ENCODE measurements at regions not wholly inside any gene's neighbourhood (a gene's known extent, or its start where the extent isn't known, plus 50 kb on each side); places are given as distances from the start of the nearest gene placed in this dataset.

GRCh38 chr10:85067955-85068354, 739.6 kb downstream of the CCSER2 start:
- POLR2A ChIA-PET = no interaction called here
- Mint-ChIP-seq H3K36me3 (peaks cover 15% of the 10 kb centered on the region), H3K27ac (no peak overlapping the region), H3K4me1 (no peaks in the 10 kb centered on the region), H3K27me3 (ENCODE audit: low read depth) (no peaks in the 10 kb centered on the region), H3K4me3 (no peak overlapping the region), H3K9me3 (peaks cover 62% of the 10 kb centered on the region)
- TF ChIP-seq NR1H2 (CRISPR knock-in tag; IDR thresholded peaks at IDR 0.05) = no peak
- TF ChIP-seq, protein P1, sequence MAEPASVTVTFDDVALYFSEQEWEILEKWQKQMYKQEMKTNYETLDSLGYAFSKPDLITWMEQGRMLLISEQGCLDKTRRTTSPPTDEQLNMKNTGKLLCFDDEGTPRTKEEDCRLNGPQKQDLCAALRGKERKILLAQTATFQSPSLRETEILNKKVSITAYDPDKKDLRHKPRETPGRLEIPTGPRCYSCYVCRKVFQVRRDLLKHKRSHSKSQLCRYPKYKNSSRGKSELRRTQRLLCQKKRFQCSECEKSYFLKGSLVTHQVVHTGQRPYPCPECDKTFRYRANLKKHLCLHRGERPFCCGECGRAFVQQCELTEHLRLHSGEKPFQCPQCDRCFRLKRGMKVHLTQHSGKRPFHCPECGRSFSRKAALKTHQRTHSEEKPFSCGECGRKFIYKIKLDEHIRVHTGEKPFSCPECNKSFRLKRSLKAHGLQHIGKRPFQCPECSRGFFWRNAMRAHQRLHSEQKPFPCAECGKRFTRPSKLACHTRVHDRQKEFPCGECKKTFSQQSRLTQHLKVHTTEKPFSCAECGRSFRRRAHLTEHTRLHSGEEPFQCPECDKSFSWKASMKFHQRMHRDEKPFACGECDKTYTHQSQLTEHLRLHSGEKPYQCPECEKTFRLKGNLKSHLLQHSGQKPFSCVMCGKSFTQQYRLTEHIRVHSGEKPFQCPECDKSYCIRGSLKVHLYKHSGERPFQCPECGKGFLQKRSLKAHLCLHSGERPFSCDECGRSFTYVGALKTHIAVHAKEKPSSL (CRISPR knock-in tag; conservative IDR thresholded peaks at IDR 0.05) = no peak
- TF ChIP-seq ARID4B (CRISPR knock-in tag; IDR thresholded peaks at IDR 0.05; ENCODE audit: borderline replicate concordance) = no peak
- no peak for TF ChIP-seq ZNF416 (CRISPR knock-in tag; IDR thresholded peaks at IDR 0.05)
- no peak for TF ChIP-seq E2F5 (CRISPR knock-in tag; IDR thresholded peaks at IDR 0.05)
- no peak for TF ChIP-seq ZNF121 (CRISPR knock-in tag; IDR thresholded peaks at IDR 0.05)
- TF ChIP-seq HMGA2 (CRISPR knock-in tag; IDR thresholded peaks at IDR 0.05) = no peak
- no peak for TF ChIP-seq USF2 (CRISPR knock-in tag; IDR thresholded peaks at IDR 0.05)
- TF ChIP-seq MXD4 (CRISPR knock-in tag; IDR thresholded peaks at IDR 0.05; ENCODE audit: borderline replicate concordance) = no peak
- TF ChIP-seq ZNF219 (CRISPR knock-in tag; IDR thresholded peaks at IDR 0.05; ENCODE audit: borderline replicate concordance) = no peak
- no peak for TF ChIP-seq OVOL2 (CRISPR knock-in tag; IDR thresholded peaks at IDR 0.05; ENCODE audit: borderline replicate concordance)
- no peak for TF ChIP-seq TEAD1 (CRISPR knock-in tag; IDR thresholded peaks at IDR 0.05)
- TF ChIP-seq, protein P2, sequence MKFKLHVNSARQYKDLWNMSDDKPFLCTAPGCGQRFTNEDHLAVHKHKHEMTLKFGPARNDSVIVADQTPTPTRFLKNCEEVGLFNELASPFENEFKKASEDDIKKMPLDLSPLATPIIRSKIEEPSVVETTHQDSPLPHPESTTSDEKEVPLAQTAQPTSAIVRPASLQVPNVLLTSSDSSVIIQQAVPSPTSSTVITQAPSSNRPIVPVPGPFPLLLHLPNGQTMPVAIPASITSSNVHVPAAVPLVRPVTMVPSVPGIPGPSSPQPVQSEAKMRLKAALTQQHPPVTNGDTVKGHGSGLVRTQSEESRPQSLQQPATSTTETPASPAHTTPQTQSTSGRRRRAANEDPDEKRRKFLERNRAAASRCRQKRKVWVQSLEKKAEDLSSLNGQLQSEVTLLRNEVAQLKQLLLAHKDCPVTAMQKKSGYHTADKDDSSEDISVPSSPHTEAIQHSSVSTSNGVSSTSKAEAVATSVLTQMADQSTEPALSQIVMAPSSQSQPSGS (CRISPR knock-in tag; IDR thresholded peaks at IDR 0.05; ENCODE audit: borderline replicate concordance, low read depth) = no peak
- no peak for TF ChIP-seq ZNF263 (CRISPR knock-in tag; IDR thresholded peaks at IDR 0.05; ENCODE audit: low read depth)
- TF ChIP-seq CDX4 (CRISPR knock-in tag; IDR thresholded peaks at IDR 0.05; ENCODE audit: borderline replicate concordance) = no peak
- no peak for TF ChIP-seq FOXJ3 (CRISPR knock-in tag; IDR thresholded peaks at IDR 0.05; ENCODE audit: borderline replicate concordance)
- TF ChIP-seq ZNF532 (CRISPR knock-in tag; IDR thresholded peaks at IDR 0.05; ENCODE audit: borderline replicate concordance) = no peak
- TF ChIP-seq FOXP1 (CRISPR knock-in tag; IDR thresholded peaks at IDR 0.05; ENCODE audit: borderline replicate concordance) = no peak
- ATAC-seq (no peak), DNase-seq (ENCODE audit: low spot score) (no peak)
- CTCF ChIA-PET = no interaction called here

Measured in WTC11 (cell line).